HUES64 (cell line): ENCODE measurements at regions not wholly inside any gene's neighbourhood (a gene's known extent, or its start where the extent isn't known, plus 50 kb on each side); places are given as distances from the start of the nearest gene placed in this dataset.

Source experiments
- H3K27ac ChIP-seq: 2 replicates; pipeline ENCODE4 v1.7.0; 2013; ENCODE audit warnings: low read depth, low read length, inconsistent platforms
- H3K27me3 ChIP-seq: 2 replicates; pipeline ENCODE4 v1.6.1; 2013; ENCODE audit warnings: mild to moderate bottlenecking, low read length; ENCODE audit not compliant: insufficient read depth
- H3K36me3 ChIP-seq: 2 replicates; pipeline ENCODE4 v1.6.1; 2013; ENCODE audit warnings: mild to moderate bottlenecking, low read length; ENCODE audit not compliant: insufficient read depth
- H3K4me1 ChIP-seq: 2 replicates; pipeline ENCODE4 v1.6.1; 2013; ENCODE audit warnings: mild to moderate bottlenecking, low read length, moderate library complexity; ENCODE audit not compliant: insufficient read depth
- H3K4me3 ChIP-seq: 2 replicates; pipeline ENCODE4 v1.5.1; 2013; ENCODE audit warnings: mild to moderate bottlenecking, low read length, moderate library complexity
- H3K9ac ChIP-seq: 2 replicates; pipeline ENCODE4 v1.6.1; 2013; ENCODE audit warnings: mild to moderate bottlenecking, low read depth, low read length
- H3K9me3 ChIP-seq: 2 replicates; pipeline ENCODE4 v1.6.1; 2013; ENCODE audit warnings: low read depth, low read length; ENCODE audit not compliant: insufficient read depth
- WGBS: fragments of 150-250, 120-280 bp; methylation state at CpG from one replicate; pipeline ENCODE4 v1.1.7; 2013; ENCODE audit warnings: missing lambda C conversion rate; 5-methylcytosine and 5-hydroxymethylcytosine counted together

DNA sequence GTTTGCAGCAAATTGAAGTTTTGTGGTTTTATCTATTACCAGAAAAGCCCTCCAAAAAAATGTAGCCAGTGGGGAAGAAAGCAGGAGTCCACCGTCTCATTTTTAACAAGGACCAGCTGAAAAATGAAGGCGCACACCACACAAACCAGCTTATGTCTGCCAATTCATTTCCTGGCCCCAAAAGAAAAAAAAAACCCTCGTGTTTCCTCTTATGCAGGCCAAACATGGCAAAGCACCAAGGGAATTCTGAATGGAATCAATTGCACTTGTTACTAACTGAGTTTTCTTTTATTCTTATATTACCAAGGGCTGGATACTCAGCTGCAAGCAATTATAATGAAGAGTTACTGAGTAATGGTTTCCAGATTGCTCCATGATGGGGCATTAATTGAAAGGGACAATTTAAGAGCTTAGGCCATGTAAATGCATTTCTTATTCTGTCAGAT lies 428.3 kb upstream of the NPVF start:
- WGBS, result 93% methylated on average over 3 of the region's 3 CpGs
- Histone ChIP-seq H3K4me3 (no peak overlapping the region), H3K9ac (no peak overlapping the region), H3K36me3 (no peaks in the 10 kb centered on the region), H3K27ac (no peak overlapping the region), H3K4me1 (no peaks in the 10 kb centered on the region), H3K9me3 (no peaks in the 10 kb centered on the region), H3K27me3 (no peaks in the 10 kb centered on the region)

DNA sequence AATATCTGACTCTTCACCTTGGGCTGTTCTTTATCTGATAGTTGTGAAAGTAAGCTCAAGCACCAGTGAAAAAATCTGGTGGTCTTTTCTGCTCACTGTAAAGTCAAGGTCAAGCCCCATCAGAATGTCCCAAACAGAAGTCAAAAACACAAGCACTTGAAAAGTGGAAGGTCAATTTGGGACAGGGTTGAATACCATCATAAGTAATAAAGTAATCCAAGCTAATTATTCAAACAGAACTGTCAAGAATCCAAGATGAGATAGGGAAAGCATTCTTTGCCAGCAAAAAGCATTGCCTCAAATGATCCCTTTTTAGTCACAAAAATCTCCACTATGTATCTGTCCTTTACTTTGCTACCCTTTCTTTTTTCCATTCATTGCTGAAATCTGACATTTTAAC lies 430.1 kb upstream of the NPVF start:
- Histone ChIP-seq H3K27me3 (no peaks in the 10 kb centered on the region), H3K36me3 (no peaks in the 10 kb centered on the region), H3K9me3 (no peaks in the 10 kb centered on the region), H3K4me3 (no peak overlapping the region), H3K27ac (no peak overlapping the region), H3K4me1 (no peaks in the 10 kb centered on the region), H3K9ac (no peak overlapping the region)

DNA sequence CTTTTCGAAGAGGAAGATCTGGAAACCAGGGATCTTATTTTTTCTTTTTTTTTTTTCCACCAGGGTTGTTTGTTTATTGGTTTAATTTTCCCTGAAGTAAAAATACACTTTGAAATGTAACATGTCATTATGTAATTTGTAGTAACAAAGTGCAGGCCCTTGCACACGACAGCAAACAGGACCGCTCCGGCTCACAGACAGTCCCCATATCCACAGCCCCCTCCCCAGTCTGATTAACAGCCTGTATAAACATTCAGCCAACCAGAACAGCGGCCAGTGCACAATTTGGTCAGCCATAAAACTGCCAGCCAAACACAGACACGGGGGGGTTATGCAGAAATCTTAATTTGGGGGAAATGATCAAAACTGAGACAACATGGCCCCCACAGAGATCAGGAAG lies 431.6 kb upstream of the NPVF start:
- Histone ChIP-seq H3K4me3 (no peak overlapping the region), H3K36me3 (no peaks in the 10 kb centered on the region), H3K27me3 (no peaks in the 10 kb centered on the region), H3K9me3 (no peaks in the 10 kb centered on the region), H3K4me1 (no peaks in the 10 kb centered on the region; the same call in 1 of the 2 replicates), H3K27ac (no peak overlapping the region), H3K9ac (no peak overlapping the region)
- WGBS, result 95% methylated on average over 5 of the region's 6 CpGs

DNA sequence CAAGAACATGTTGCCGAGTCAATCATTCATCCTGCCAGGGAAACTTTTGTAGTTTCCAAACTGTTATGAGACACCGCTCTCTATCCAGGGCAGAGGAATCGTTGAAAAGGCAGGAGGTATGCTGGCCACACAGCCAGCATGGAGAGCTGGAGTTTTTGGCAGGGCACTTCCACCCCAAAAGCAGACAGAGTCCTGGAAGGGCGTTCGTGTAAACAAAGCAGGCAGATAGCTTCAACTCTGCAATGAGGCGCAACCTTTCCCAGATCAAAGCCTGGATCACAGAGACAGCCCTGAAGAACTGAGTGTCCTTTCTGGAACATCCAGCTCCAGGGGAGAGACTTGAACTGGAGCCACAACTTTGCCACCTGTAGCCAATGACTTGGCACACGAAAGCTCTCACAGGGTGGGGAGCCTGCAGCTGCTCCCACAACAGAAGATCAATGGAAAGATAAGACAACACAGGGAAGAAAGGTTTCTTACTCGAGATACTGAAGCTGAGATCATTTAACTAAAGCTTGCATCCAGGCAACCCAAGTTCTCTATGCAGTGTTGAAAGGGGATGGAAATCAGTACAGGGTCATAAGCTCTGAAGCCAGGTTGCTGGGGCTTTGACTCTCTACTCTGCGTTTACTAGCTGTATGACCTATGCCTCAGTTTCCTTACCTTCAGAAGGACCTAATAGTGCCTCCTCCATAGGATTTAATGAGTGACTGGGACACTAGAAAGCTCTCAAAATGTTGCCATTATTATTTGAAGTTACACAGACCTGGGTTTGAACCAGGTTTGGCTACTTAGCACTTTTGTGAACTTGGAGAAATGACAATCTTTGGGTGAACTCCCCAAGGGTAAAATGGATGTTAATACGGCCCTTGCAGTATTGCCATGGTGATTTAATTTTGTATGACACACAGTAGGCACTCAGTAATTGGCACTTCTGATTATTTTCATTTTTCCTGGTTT lies 434.8 kb upstream of the NPVF start:
- no peaks in the 10 kb centered on the region for H3K9me3 ChIP-seq
- H3K4me1 ChIP-seq, result no peaks in the 10 kb centered on the region; the same call in 1 of the 2 replicates
- no peaks in the 10 kb centered on the region for H3K36me3 ChIP-seq
- no peak overlapping the region for H3K27ac ChIP-seq
- H3K27me3 ChIP-seq, result no peaks in the 10 kb centered on the region
- H3K9ac ChIP-seq, result no peak overlapping the region
- WGBS, result 93% methylated on average over 10 of the region's 10 CpGs
- no peak overlapping the region for H3K4me3 ChIP-seq

DNA sequence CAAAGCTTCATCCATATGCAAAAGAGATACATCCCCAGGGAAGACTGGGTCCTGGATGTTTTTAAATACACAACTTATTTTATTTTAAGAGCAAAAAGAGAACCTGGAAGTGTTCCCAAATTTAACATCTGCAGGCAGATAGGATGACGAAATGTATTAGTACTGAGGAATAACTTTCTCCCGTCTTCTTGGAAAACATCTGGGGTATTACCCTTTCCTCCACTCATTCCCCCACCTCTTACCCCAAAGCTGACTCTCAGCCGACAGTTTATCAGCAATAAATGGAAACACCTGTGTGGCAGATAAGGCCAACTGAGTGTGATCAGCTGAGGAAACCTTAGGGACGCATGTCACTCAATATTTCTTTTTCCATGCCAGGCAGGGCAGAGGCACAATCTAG lies 435.6 kb upstream of the NPVF start:
- Histone ChIP-seq H3K27ac (no peak overlapping the region), H3K9me3 (no peaks in the 10 kb centered on the region), H3K36me3 (no peaks in the 10 kb centered on the region), H3K27me3 (no peaks in the 10 kb centered on the region), H3K4me3 (no peak overlapping the region), H3K9ac (no peak overlapping the region), H3K4me1 (no peaks in the 10 kb centered on the region; the same call in 1 of the 2 replicates)
- 81% methylated on average over 4 of the region's 4 CpGs for WGBS

DNA sequence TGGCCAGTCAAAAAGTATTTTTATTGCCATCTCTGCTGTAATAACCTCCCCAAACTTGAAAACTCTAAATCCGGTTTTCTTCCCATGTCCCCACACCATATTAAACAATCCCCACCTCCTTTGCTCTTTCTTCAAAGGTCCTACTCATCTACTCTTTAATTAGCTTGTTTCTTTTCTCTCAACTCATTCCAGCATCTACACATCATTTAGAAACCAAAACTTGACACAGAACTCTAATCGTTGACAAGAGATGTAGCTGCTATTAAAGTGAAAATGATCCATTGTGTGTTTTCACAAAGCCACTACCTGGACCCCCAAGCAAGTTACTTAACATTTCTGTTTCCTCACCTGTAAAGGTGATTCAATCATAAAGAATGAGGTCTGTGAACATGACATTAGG lies 436.3 kb upstream of the NPVF start:
- H3K27ac ChIP-seq, result no peak overlapping the region

DNA sequence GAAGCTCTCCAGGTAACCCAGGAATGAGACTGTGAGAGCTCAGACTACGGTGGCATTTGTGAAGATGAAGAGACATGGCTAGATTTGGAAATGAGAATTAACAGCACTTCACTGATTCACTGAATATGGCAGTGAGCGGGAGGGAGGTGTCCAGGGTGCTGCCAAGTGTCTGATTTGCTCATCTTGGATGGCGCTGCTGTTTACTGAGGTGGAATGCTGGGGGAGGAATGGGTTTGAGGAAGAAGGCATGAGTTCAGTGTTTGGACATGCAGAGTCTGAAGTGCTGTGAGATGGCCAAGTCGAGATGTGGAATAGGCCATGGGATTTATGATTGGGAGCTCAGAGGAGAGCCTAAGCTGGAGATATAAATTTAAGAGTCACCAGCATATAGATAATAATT lies 437.1 kb upstream of the NPVF start:
- Histone ChIP-seq H3K9me3 (no peaks in the 10 kb centered on the region), H3K9ac (no peak overlapping the region), H3K36me3 (no peaks in the 10 kb centered on the region), H3K27me3 (no peaks in the 10 kb centered on the region), H3K4me1 (no peaks in the 10 kb centered on the region; the same call in 1 of the 2 replicates), H3K4me3 (no peak overlapping the region), H3K27ac (no peak overlapping the region)
- 95% methylated on average over 4 of the region's 4 CpGs for WGBS

More for the DNA sequence above, 436.3 kb upstream of the NPVF start:
- Histone ChIP-seq H3K4me3 (no peak overlapping the region), H3K27me3 (no peaks in the 10 kb centered on the region), H3K36me3 (no peaks in the 10 kb centered on the region), H3K4me1 (no peaks in the 10 kb centered on the region; the same call in 1 of the 2 replicates), H3K9ac (no peak overlapping the region), H3K9me3 (no peaks in the 10 kb centered on the region)
- 85% methylated on average over 2 of the region's 2 CpGs for WGBS

DNA sequence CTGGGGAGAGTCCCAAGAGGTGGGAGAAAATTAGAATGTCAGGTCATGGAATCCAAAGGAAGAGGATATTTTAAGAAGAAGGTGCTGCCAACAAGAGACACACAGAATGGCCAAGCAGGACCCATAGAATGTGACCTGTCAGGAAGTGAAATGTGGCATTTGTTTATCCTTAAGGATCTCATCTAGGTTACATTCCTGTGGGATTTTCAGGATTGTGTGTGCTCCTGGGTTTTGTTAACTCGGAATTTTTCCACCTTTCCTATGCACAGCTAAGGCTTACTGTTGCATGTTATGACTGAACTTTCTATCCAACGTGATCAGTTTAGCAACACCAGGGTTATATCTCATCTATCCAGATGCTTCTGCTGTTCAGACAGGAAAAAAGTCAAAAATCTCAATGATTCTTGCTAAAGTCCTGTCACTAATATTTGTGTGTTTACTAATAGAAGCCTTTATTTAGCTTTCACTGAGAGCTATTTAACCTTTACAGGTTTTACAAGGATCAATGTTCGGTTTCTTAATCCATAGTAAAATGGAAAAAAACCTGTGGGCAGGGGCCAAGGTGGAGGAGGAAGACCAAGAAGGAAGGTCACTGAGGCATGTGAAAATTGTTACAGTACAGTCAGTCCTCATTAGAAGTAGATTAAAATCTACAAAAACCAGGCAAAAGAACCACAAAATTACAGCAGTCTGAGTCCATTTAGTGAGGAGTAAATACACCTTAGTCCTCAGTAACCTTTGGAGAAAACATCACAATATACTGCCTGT lies 437.8 kb upstream of the NPVF start:
- 95% methylated on average over 3 of the region's 3 CpGs for WGBS
- H3K36me3 ChIP-seq, result no peaks in the 10 kb centered on the region
- no peaks in the 10 kb centered on the region for H3K9me3 ChIP-seq
- H3K27ac ChIP-seq, result no peak overlapping the region
- H3K9ac ChIP-seq, result no peak overlapping the region
- H3K27me3 ChIP-seq, result no peaks in the 10 kb centered on the region
- no peak overlapping the region for H3K4me3 ChIP-seq
- H3K4me1 ChIP-seq, result no peaks in the 10 kb centered on the region; the same call in 1 of the 2 replicates

DNA sequence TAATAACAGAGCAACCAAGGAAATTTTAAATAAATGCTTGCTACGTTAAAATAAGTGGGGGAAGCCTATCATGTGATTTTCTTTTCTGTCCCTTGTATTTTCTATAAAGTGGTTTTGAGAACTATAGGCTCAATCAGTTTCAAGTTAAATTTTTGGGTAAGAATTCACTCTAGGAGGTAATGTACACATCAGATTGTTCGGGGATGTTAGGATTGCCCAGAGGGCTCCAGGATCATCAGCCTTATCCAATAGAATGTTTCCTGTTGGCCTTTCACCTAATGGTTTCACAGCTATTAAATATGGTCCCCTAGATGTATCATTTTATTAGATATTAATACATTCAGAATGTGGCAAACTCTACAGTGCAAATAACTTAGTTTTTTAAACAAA lies 438.4 kb upstream of the NPVF start:
- H3K9me3 ChIP-seq, result no peaks in the 10 kb centered on the region
- H3K36me3 ChIP-seq, result no peaks in the 10 kb centered on the region
- H3K27me3 ChIP-seq, result no peaks in the 10 kb centered on the region
- 92% methylated on average over 2 of the region's 2 CpGs for WGBS
- no peak overlapping the region for H3K9ac ChIP-seq
- H3K4me1 ChIP-seq, result no peaks in the 10 kb centered on the region; the same call in 1 of the 2 replicates
- no peak overlapping the region for H3K27ac ChIP-seq
- H3K4me3 ChIP-seq, result no peak overlapping the region

DNA sequence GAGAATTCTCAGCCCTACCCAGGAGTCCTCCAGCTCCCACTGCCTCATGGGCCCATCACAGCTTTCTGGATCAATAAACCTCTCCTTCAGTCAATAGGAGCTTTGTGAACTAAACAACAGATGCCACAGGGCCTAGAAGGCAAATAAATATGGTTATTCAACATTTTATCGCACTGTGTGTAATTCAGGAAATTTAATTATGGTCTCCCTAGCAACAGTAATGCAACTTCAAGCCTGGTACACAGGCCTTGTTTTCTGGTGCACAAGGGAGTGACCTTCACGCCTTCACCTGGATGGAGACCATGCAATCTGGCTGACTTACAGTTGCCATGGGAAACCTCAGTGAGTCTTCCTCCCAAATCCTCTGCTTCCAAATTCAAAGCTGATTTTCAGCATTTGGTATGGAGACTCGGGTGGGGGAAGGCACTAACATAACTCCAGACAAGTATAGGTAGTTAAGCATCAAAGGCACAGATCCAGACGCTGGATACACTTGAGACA lies 441.0 kb upstream of the NPVF start:
- no peak overlapping the region for H3K4me3 ChIP-seq
- no peaks in the 10 kb centered on the region for H3K27me3 ChIP-seq
- no peak overlapping the region for H3K9ac ChIP-seq
- H3K27ac ChIP-seq, result no peak overlapping the region
- H3K9me3 ChIP-seq, result no peaks in the 10 kb centered on the region
- 90% methylated on average over 4 of the region's 4 CpGs for WGBS
- no peaks in the 10 kb centered on the region for H3K36me3 ChIP-seq
- H3K4me1 ChIP-seq, result no peaks in the 10 kb centered on the region; the same call in 1 of the 2 replicates
